Smooth muscle cell (in vitro differentiated cells): ENCODE measurements at regions not wholly inside any gene's neighbourhood (a gene's known extent, or its start where the extent isn't known, plus 50 kb on each side); places are given as distances from the start of the nearest gene placed in this dataset.

ENCODE experiments used
- DNase-seq: peaks from one replicate; lab custom pipeline; 2025; ENCODE audit not compliant: unreplicated experiment; lab: John Stamatoyannopoulos, UW
- H2AFZ ChIP-seq: fragments of 200-600 bp; sonication (generic); 2 replicates; pipeline ENCODE4 v1.6.0; 2016; ENCODE audit warnings: antibody characterized with exemption, low read depth, mild to moderate bottlenecking
- H3F3A ChIP-seq: fragments of 200-600 bp; sonication (generic); 2 replicates; pipeline ENCODE4 v1.6.0; 2017; ENCODE audit warnings: antibody characterized with exemption, low read depth
- H3K27ac ChIP-seq: fragments of 200-600 bp; sonication (generic); 2 replicates; pipeline ENCODE4 v1.5.1; 2016; ENCODE audit warnings: low read depth, mild to moderate bottlenecking
- H3K27me3 ChIP-seq: fragments of 200-600 bp; sonication (generic); 2 replicates; pipeline ENCODE4 v1.6.1; 2016; ENCODE audit warnings: low read depth, mild to moderate bottlenecking
- H3K36me3 ChIP-seq: fragments of 200-600 bp; sonication (generic); 2 replicates; pipeline ENCODE4 v1.5.1; 2016; ENCODE audit warnings: low read depth
- H3K4me1 ChIP-seq: fragments of 200-600 bp; sonication (generic); 2 replicates; pipeline ENCODE4 v1.5.1; 2016; ENCODE audit warnings: low read depth
- H3K4me2 ChIP-seq: fragments of 200-600 bp; sonication (generic); 2 replicates; pipeline ENCODE4 v1.6.0; 2016; ENCODE audit warnings: mild to moderate bottlenecking
- H3K4me3 ChIP-seq: fragments of 200-600 bp; sonication (generic); 2 replicates; pipeline ENCODE4 v1.5.1; 2016; ENCODE audit warnings: mild to moderate bottlenecking
- H3K79me2 ChIP-seq: fragments of 200-600 bp; sonication (generic); 2 replicates; pipeline ENCODE4 v1.6.0; 2016; ENCODE audit warnings: low read depth, mild to moderate bottlenecking
- H3K9ac ChIP-seq: fragments of 200-600 bp; sonication (generic); 2 replicates; pipeline ENCODE4 v1.6.0; 2016; ENCODE audit warnings: low read depth
- H3K9me3 ChIP-seq: fragments of 200-600 bp; sonication (generic); replicated peaks from 2 replicates; pipeline ENCODE4 v1.5.1; 2016; ENCODE audit warnings: low read depth
- H4K20me1 ChIP-seq: fragments of 200-600 bp; sonication (generic); 2 replicates; pipeline ENCODE4 v1.6.0; 2016; ENCODE audit warnings: low read depth
- CTCF ChIP-seq: fragments of 200-600 bp; sonication (generic); IDR thresholded peaks from 2 replicates; pipeline ENCODE4 v1.5.1; 2017; ENCODE audit warnings: borderline replicate concordance, mild to moderate bottlenecking, antibody characterized with exemption; ENCODE audit not compliant: insufficient read depth, poor library complexity, severe bottlenecking
- WGBS: methylation state at CpG from one replicate; pipeline ENCODE4 v1.1.7; 2016; ENCODE audit warnings: low lambda C conversion rate; 5-methylcytosine and 5-hydroxymethylcytosine counted together

- no peak for TF ChIP-seq CTCF
- Histone ChIP-seq H3K36me3 (no peaks in the 10 kb centered on the region), H3K9me3 (no peaks in the 10 kb centered on the region), H3K9ac (no peak overlapping the region), H3K4me1 (no peaks in the 10 kb centered on the region), H3K27me3 (peaks cover 6% of the 10 kb centered on the region), H3F3A (no peaks in the 10 kb centered on the region), H3K4me2 (no peak overlapping the region), H2AFZ (no peak overlapping the region), H3K4me3 (no peak overlapping the region), H3K79me2 (no peaks in the 10 kb centered on the region), H4K20me1 (no peaks in the 10 kb centered on the region), H3K27ac (no peak overlapping the region)
- no peak for DNase-seq
- WGBS, result 81% methylated on average over 18 of the region's 18 CpGs
These were observed 73.7 kb upstream of the SFSWAP start for GRCh38 chr12:131636940-131637750.

- Histone ChIP-seq H3K27ac (no peak overlapping the region), H3K27me3 (peaks cover 6% of the 10 kb centered on the region), H3K36me3 (no peaks in the 10 kb centered on the region), H3K9me3 (no peaks in the 10 kb centered on the region), H3K4me3 (no peak overlapping the region), H3K4me2 (no peak overlapping the region), H4K20me1 (no peaks in the 10 kb centered on the region), H3K9ac (no peak overlapping the region), H3F3A (no peaks in the 10 kb centered on the region), H2AFZ (no peak overlapping the region), H3K79me2 (no peaks in the 10 kb centered on the region), H3K4me1 (no peaks in the 10 kb centered on the region)
- 82% methylated on average over 3 of the region's 3 CpGs for WGBS
- no peak for DNase-seq
- no peak for TF ChIP-seq CTCF
These were observed 72.9 kb upstream of the SFSWAP start for GRCh38 chr12:131637986-131638385.

DNA sequence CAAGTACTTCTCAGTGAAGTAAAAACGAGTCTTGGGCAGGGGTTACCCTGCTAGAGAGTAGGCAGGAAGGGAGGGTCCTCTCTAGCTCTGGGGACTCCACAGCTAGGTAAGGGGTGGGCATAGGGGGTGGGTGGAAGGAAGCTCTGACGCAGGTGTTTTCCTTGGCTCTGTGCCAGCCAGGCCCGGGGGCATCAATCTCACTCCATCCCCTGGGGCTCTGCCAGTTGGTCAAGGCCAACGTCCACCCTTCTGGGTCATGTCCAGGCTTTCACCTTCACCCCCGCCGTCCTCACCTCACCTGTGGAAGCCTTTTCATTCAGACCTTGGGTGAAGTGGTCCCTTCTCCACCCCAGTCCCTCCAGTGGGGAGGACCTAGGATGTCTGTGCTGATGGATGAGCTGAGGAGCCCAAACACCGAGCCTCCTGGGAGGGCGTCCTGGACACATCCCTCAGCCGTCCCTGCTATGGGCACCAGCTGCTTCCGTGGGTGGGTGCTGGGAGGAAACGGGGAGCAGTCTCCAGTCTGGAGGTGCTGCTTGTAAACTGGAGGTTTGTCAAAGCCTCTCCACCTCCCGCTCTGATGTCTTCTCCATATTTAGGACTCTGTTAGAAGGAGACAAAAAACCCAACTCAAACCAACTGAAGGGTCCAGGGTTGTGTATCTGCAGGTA, 71.5 kb upstream of the SFSWAP start:
- no peaks in the 10 kb centered on the region for H3K9me3 ChIP-seq
- WGBS, result 73% methylated on average over 12 of the region's 12 CpGs
- H3K27me3 ChIP-seq, result peaks cover 6% of the 10 kb centered on the region
- DNase-seq, result no peak
- H3K4me1 ChIP-seq, result no peaks in the 10 kb centered on the region
- H3F3A ChIP-seq, result no peaks in the 10 kb centered on the region
- no peak overlapping the region for H3K9ac ChIP-seq
- no peak overlapping the region for H3K4me2 ChIP-seq
- H3K4me3 ChIP-seq, result no peak overlapping the region
- no peaks in the 10 kb centered on the region for H3K36me3 ChIP-seq
- no peaks in the 10 kb centered on the region for H3K79me2 ChIP-seq
- H3K27ac ChIP-seq, result no peak overlapping the region
- TF ChIP-seq CTCF, result no peak
- no peaks in the 10 kb centered on the region for H4K20me1 ChIP-seq
- no peak overlapping the region for H2AFZ ChIP-seq

GRCh38 chr12:131640525-131640924, 70.4 kb upstream of the SFSWAP start:
- H3K9me3 ChIP-seq, result no peaks in the 10 kb centered on the region
- 71% methylated on average over 7 of the region's 7 CpGs for WGBS
- TF ChIP-seq CTCF, result no peak
- peaks cover 6% of the 10 kb centered on the region for H3K27me3 ChIP-seq
- H3F3A ChIP-seq, result no peaks in the 10 kb centered on the region
- H4K20me1 ChIP-seq, result no peaks in the 10 kb centered on the region
- H3K79me2 ChIP-seq, result no peaks in the 10 kb centered on the region
- H2AFZ ChIP-seq, result no peak overlapping the region
- H3K9ac ChIP-seq, result no peak overlapping the region
- H3K4me2 ChIP-seq, result no peak overlapping the region
- H3K36me3 ChIP-seq, result no peaks in the 10 kb centered on the region
- H3K27ac ChIP-seq, result no peak overlapping the region
- no peak overlapping the region for H3K4me3 ChIP-seq
- H3K4me1 ChIP-seq, result no peaks in the 10 kb centered on the region
- no peak for DNase-seq
